Neural cell (in vitro differentiated cells): ENCODE measurements at regions not wholly inside any gene's neighbourhood (a gene's known extent, or its start where the extent isn't known, plus 50 kb on each side); places are given as distances from the start of the nearest gene placed in this dataset.

Source experiments
- EP300 ChIP-seq: fragments of 450-650 bp; conservative IDR thresholded peaks from 2 replicates; pipeline ENCODE4 v1.6.1; 2014; ENCODE audit warnings: antibody characterized with exemption, mild to moderate bottlenecking, moderate library complexity; ENCODE audit not compliant: poor library complexity, severe bottlenecking
- EZH2 ChIP-seq: fragments of 200-600, 300-800 bp; shearing (Covaris generic), sonication (generic); IDR thresholded peaks from 2 replicates; pipeline ENCODE4 v1.6.1; 2014; ENCODE audit warnings: antibody characterized with exemption, low read length, borderline replicate concordance, mild to moderate bottlenecking; ENCODE audit not compliant: insufficient read depth, poor library complexity, severe bottlenecking
- POLR2AphosphoS5 ChIP-seq: IDR thresholded peaks from 2 replicates; pipeline ENCODE4 v1.6.1; 2012
- RAD21 ChIP-seq: fragments of 450-650 bp; conservative IDR thresholded peaks from 2 replicates; pipeline ENCODE4 v1.6.1; 2014; ENCODE audit warnings: antibody characterized with exemption, mild to moderate bottlenecking, moderate library complexity
- SMC3 ChIP-seq: fragments of 450-650 bp; conservative IDR thresholded peaks from 2 replicates; pipeline ENCODE4 v1.6.1; 2014; ENCODE audit warnings: antibody characterized with exemption, mild to moderate bottlenecking, moderate library complexity; ENCODE audit not compliant: poor library complexity
- TAF1 ChIP-seq: IDR thresholded peaks from 2 replicates; pipeline ENCODE4 v1.6.1; 2012; ENCODE audit warnings: low read depth
- TF ChIP-seq, protein P1 (sequence below): fragments of 450-650 bp; IDR thresholded peaks from 2 replicates; pipeline ENCODE4 v1.5.1; 2014; ENCODE audit warnings: antibody characterized with exemption, mild to moderate bottlenecking, moderate library complexity; ENCODE audit not compliant: poor library complexity, severe bottlenecking
- TF ChIP-seq, protein P2 (sequence below): IDR thresholded peaks from 2 replicates; pipeline ENCODE4 v1.6.1; 2012; ENCODE audit warnings: borderline replicate concordance

DNA sequence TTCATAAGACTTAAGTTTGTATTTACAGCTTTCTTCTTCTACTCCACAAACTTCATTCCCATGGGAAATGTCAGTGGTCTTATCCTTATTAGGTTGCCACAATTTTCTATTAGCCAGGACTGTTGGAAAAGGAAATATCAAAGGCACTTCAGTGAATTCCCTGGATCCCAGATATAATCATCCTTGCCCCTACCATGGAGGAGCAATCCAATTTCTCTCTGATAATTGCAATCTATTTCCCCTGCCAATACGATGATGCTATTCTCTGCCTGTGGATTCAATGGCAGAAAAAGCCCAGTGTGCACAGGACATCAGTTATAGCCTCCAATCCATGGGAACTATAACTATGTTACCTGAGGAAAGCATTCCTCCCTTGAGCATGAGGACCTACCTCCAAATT is 536.4 kb upstream of the UBE2E2 start:
- TF ChIP-seq, protein P1, sequence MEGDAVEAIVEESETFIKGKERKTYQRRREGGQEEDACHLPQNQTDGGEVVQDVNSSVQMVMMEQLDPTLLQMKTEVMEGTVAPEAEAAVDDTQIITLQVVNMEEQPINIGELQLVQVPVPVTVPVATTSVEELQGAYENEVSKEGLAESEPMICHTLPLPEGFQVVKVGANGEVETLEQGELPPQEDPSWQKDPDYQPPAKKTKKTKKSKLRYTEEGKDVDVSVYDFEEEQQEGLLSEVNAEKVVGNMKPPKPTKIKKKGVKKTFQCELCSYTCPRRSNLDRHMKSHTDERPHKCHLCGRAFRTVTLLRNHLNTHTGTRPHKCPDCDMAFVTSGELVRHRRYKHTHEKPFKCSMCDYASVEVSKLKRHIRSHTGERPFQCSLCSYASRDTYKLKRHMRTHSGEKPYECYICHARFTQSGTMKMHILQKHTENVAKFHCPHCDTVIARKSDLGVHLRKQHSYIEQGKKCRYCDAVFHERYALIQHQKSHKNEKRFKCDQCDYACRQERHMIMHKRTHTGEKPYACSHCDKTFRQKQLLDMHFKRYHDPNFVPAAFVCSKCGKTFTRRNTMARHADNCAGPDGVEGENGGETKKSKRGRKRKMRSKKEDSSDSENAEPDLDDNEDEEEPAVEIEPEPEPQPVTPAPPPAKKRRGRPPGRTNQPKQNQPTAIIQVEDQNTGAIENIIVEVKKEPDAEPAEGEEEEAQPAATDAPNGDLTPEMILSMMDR, result no peak
- no peak for TF ChIP-seq POLR2AphosphoS5
- no peak for TF ChIP-seq SMC3
- no peak for TF ChIP-seq EP300
- TF ChIP-seq RAD21, result no peak
- no peak for TF ChIP-seq TAF1
- TF ChIP-seq EZH2, result no peak
- TF ChIP-seq, protein P2, sequence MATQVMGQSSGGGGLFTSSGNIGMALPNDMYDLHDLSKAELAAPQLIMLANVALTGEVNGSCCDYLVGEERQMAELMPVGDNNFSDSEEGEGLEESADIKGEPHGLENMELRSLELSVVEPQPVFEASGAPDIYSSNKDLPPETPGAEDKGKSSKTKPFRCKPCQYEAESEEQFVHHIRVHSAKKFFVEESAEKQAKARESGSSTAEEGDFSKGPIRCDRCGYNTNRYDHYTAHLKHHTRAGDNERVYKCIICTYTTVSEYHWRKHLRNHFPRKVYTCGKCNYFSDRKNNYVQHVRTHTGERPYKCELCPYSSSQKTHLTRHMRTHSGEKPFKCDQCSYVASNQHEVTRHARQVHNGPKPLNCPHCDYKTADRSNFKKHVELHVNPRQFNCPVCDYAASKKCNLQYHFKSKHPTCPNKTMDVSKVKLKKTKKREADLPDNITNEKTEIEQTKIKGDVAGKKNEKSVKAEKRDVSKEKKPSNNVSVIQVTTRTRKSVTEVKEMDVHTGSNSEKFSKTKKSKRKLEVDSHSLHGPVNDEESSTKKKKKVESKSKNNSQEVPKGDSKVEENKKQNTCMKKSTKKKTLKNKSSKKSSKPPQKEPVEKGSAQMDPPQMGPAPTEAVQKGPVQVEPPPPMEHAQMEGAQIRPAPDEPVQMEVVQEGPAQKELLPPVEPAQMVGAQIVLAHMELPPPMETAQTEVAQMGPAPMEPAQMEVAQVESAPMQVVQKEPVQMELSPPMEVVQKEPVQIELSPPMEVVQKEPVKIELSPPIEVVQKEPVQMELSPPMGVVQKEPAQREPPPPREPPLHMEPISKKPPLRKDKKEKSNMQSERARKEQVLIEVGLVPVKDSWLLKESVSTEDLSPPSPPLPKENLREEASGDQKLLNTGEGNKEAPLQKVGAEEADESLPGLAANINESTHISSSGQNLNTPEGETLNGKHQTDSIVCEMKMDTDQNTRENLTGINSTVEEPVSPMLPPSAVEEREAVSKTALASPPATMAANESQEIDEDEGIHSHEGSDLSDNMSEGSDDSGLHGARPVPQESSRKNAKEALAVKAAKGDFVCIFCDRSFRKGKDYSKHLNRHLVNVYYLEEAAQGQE, result no peak
